Fibroblast of mammary gland (primary cell): ENCODE measurements at regions not wholly inside any gene's neighbourhood (a gene's known extent, or its start where the extent isn't known, plus 50 kb on each side); places are given as distances from the start of the nearest gene placed in this dataset.
A peak's percentile ranks its signal among the peaks of the same experiment; 100 is the strongest.

Experiments
- DNase-seq: peaks from one replicate; pipeline ENCODE4 v3.0.0-alpha.2; 2010; ENCODE audit warnings: low read depth
- H3K4me3 ChIP-seq: 2 replicates; pipeline ENCODE4 v1.5.1; 2011; ENCODE audit warnings: low read depth, mild to moderate bottlenecking, low read length, moderate library complexity; ENCODE audit not compliant: control insufficient read depth
- TF ChIP-seq, protein P1 (sequence below): conservative IDR thresholded peaks from 2 replicates; pipeline ENCODE4 v1.5.1; 2011; ENCODE audit warnings: low read depth, low read length, inconsistent platforms; ENCODE audit not compliant: control insufficient read depth, insufficient read depth

DNA sequence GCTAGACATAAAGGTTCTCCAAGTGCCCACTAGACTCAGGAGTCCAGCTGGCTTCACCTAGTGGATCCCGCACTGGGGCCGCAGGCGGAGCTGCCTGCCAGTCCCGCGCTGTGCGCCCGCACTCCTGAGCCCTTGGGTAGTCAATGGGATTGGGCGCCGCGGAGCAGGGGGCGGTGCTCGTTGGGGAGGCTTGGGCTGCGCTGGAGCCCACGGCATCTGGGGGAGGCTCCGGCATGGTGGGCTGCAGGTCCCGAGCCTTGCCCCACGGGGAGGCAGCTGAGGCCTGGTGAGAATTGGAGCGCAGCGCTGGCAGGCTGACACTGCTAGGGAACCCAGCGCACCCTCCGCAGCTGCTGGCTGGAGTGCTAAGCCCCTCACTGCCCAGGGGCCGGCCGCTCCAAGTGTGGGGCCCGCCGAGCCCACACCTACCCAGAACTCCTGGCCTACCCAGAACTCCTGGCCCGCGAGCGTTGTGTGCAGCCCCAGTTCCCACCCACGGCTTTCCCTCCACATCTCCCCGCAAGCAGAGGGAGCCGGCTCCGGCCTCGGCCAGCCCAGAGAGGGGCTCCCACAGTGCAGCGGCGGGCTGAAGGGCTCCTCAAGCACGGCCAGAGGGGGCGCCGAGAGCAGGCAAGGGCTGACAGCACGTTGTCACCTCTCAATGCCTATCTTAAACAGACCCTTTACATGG, 260.7 kb upstream of the DMRT1 start:
- H3K4me3 ChIP-seq, result no peak overlapping the region
- DNase-seq, result no peak
- TF ChIP-seq, protein P1, sequence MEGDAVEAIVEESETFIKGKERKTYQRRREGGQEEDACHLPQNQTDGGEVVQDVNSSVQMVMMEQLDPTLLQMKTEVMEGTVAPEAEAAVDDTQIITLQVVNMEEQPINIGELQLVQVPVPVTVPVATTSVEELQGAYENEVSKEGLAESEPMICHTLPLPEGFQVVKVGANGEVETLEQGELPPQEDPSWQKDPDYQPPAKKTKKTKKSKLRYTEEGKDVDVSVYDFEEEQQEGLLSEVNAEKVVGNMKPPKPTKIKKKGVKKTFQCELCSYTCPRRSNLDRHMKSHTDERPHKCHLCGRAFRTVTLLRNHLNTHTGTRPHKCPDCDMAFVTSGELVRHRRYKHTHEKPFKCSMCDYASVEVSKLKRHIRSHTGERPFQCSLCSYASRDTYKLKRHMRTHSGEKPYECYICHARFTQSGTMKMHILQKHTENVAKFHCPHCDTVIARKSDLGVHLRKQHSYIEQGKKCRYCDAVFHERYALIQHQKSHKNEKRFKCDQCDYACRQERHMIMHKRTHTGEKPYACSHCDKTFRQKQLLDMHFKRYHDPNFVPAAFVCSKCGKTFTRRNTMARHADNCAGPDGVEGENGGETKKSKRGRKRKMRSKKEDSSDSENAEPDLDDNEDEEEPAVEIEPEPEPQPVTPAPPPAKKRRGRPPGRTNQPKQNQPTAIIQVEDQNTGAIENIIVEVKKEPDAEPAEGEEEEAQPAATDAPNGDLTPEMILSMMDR, result no peak

DNA sequence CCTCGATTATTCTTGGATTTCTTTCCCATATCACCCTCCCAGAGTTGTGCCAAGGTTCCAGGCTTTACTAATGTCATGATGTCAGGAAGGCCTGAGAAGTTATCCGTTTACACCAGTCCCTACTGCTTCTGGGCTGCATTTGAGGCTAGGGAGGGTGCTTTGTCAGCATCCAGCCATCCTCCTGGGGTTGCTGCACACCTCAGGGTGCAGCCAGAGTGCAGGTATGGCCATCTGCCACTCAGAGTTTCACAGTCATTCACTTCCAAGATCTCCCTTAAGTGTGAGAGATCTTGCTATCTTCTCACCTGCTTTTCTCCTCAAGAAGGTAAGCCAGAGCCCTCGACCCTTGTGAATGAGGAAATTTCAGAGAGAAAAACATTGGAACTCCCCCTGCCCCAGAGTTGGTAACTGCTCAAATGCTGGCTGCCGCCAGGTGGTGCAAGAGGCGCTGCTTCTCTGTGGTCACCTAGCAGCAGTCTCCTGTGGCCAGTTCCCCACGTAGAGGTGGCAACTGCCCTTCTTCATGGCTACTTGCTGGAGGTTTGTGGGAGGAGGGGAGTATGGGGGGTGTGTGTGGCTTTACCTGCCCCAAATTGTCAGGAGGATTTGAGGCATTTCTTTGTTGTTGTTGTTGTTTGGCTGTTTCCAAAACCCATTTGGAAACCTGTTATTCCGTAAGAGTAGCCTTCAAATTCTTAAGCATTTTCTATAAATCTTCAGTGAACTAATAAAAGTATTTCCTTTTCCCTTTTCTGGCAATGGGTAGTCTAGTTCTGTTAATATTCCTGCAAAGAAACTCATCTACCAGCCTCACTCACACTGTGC, 259.6 kb upstream of the DMRT1 start:
- DNase-seq, result no peak
- TF ChIP-seq, protein P1, result no peak
- H3K4me3 ChIP-seq, result no peak overlapping the region

GRCh38 chr9:582775-583174, 258.7 kb upstream of the DMRT1 start:
- TF ChIP-seq, protein P1, result no peak
- DNase-seq, result no peak
- no peak overlapping the region for H3K4me3 ChIP-seq

GRCh38 chr9:587527-587926, 254.0 kb upstream of the DMRT1 start:
- TF ChIP-seq, protein P1, result no peak
- no peak overlapping the region for H3K4me3 ChIP-seq
- no peak for DNase-seq

DNA sequence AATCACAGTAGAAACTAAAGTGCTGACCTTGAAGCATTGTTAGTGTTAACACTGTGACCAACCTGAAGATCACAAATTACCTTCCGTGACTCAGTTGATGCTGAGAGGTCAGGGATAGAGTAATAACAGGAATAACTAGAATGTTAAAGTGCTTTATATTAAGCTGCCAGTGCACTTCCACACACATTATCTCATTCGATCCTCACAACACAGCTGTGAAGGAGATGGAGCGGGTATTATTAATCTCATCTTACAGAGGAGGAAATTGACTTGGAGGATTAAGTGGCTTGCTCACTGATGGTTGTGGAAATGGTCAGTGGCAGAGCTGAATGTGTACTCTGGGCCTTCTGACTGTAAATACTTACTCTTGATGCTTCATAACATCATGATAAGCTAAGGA, 252.5 kb upstream of the DMRT1 start:
- no peak overlapping the region for H3K4me3 ChIP-seq
- TF ChIP-seq, protein P1, result no peak
- DNase-seq, result no peak

DNA sequence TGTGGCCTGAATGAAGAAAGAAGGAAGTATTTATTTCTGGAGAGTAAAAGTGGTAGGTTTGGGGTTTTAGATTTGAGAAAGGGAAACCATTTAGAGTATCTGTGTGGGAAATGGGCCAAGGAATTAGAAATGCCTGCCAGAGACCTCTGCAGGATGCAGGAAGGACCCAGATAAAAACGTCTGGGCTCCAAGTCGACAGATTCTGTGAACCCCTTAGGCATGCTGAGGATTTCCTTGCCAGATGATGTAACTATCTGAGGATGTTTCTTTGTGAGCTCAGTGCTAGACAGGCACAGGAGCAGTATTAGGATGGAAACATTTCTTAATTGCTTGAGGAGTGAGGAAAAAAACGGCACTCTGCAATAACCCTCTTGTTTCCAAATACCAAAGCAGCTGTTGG, 251.8 kb upstream of the DMRT1 start:
- no peak overlapping the region for H3K4me3 ChIP-seq
- TF ChIP-seq, protein P1, result no peak
- peak; percentile 8 for DNase-seq
